ENCODE measurements at regions not wholly inside any gene's neighbourhood (a gene's known extent, or its start where the extent isn't known, plus 50 kb on each side); places are given as distances from the start of the nearest gene placed in this dataset.

- H3K27me3 ChIP-seq: no peaks in the 10 kb centered on the region
- DNase-seq (no peak), ATAC-seq (no peak)
- H3K4me1 ChIP-seq: peaks cover 0 to 16% (median 8%) of the 10 kb centered on the region in 4 donors
- no peak overlapping the region for H3K27ac ChIP-seq
- H3K36me3 ChIP-seq: no peaks in the 10 kb centered on the region
- WGBS (ENCODE audit: insufficient coverage, low coverage, low lambda C conversion rate, missing lambda C conversion rate): 74% methylated on average over 3 of the region's 3 CpGs
- no peaks in the 10 kb centered on the region for H3K9me3 ChIP-seq
- no peak for TF ChIP-seq POLR2A (IDR thresholded peaks at IDR 0.05)
- no peak for TF ChIP-seq CTCF (IDR thresholded peaks at IDR 0.05)
- intact Hi-C loops (cut with DNase I): no loop called here
- H3K4me3 ChIP-seq: no peak overlapping the region
Measured at GRCh38 chr10:78429984-78430383, 396.3 kb downstream of the RPS24 start.

GRCh38 chr10:78432583-78432982 is 398.9 kb downstream of the RPS24 start:
- no peak overlapping the region for H3K4me3 ChIP-seq
- DNase-seq: no peak
- WGBS (ENCODE audit: insufficient coverage, low coverage, low lambda C conversion rate, missing lambda C conversion rate): 69% methylated on average over 2 of the region's 2 CpGs
- no peaks in the 10 kb centered on the region for H3K36me3 ChIP-seq
- intact Hi-C loops (cut with DNase I): no loop called here
- H3K9me3 ChIP-seq: no peaks in the 10 kb centered on the region
- H3K27ac ChIP-seq: no peak overlapping the region
- no peaks in the 10 kb centered on the region for H3K27me3 ChIP-seq
- ATAC-seq: no peak
- TF ChIP-seq POLR2A (IDR thresholded peaks at IDR 0.05): no peak
- TF ChIP-seq CTCF (IDR thresholded peaks at IDR 0.05): no peak
- H3K4me1 ChIP-seq: peaks cover 0 to 9% (median 3%) of the 10 kb centered on the region in 4 donors

GRCh38 chr10:78433076-78433595 is 399.5 kb downstream of the RPS24 start:
- H3K4me3 ChIP-seq: no peak overlapping the region
- no peaks in the 10 kb centered on the region for H3K36me3 ChIP-seq
- TF ChIP-seq POLR2A (IDR thresholded peaks at IDR 0.05) (no peak), CTCF (IDR thresholded peaks at IDR 0.05) (no peak)
- H3K9me3 ChIP-seq: no peaks in the 10 kb centered on the region
- H3K27me3 ChIP-seq: no peaks in the 10 kb centered on the region
- 86% methylated on average over 1 of the region's 5 CpGs for WGBS (ENCODE audit: insufficient coverage, low coverage, low lambda C conversion rate, missing lambda C conversion rate)
- intact Hi-C loops (cut with DNase I): no loop called here
- peaks cover 0 to 4% (median 1%) of the 10 kb centered on the region in 4 donors for H3K4me1 ChIP-seq
- no peak overlapping the region for H3K27ac ChIP-seq
- DNase-seq (no peak), ATAC-seq (no peak)

GRCh38 chr10:78433766-78434535 is 400.3 kb downstream of the RPS24 start:
- peak in 1 of 4 donors; percentile 25 for ATAC-seq
- no peak for TF ChIP-seq CTCF (IDR thresholded peaks at IDR 0.05)
- no peak for TF ChIP-seq POLR2A (IDR thresholded peaks at IDR 0.05)
- H3K36me3 ChIP-seq: no peaks in the 10 kb centered on the region

More at GRCh38 chr10:78433766-78434535, 400.3 kb downstream of the RPS24 start:
- Histone ChIP-seq H3K27ac (no peak overlapping the region), H3K4me1 (peaks cover 0 to 9% (median 0%) of the 10 kb centered on the region in 4 donors), H3K27me3 (no peaks in the 10 kb centered on the region), H3K9me3 (no peaks in the 10 kb centered on the region), H3K4me3 (no peak overlapping the region)
- whole genome bisulfite sequencing (ENCODE audit: insufficient coverage, low coverage, low lambda C conversion rate, missing lambda C conversion rate): 80% methylated on average over 5 of the region's 11 CpGs
- intact Hi-C loops (cut with DNase I): no loop called here
- DNase-seq: no peak

Measured in right lobe of liver (tissue), 6 donors.